Kidney epithelial cell (primary cell): ENCODE measurements at regions not wholly inside any gene's neighbourhood (a gene's known extent, or its start where the extent isn't known, plus 50 kb on each side); places are given as distances from the start of the nearest gene placed in this dataset.

Source experiments
- DNase-seq: peaks from one replicate; pipeline ENCODE4 v3.0.0-alpha.2; 2010; ENCODE audit warnings: low read depth
- H3K27me3 ChIP-seq: 2 replicates; pipeline ENCODE4 v1.6.0; 2011; ENCODE audit warnings: low read length; ENCODE audit not compliant: control insufficient read depth, insufficient read depth
- H3K36me3 ChIP-seq: 2 replicates; pipeline ENCODE4 v1.5.1; 2011; ENCODE audit warnings: low read length; ENCODE audit not compliant: control insufficient read depth, insufficient read depth
- H3K4me3 ChIP-seq: 2 replicates; pipeline ENCODE4 v1.5.1; 2011; ENCODE audit warnings: low read depth, mild to moderate bottlenecking, control low read depth, low read length
- CTCF ChIP-seq: IDR thresholded peaks from 2 replicates; pipeline ENCODE4 v1.5.1; 2011; ENCODE audit warnings: mild to moderate bottlenecking, moderate library complexity, low read length, control low read depth, inconsistent platforms; ENCODE audit not compliant: insufficient read depth, poor library complexity, severe bottlenecking

- DNase-seq = no peak
- Histone ChIP-seq H3K36me3 (no peaks in the 10 kb centered on the region), H3K27me3 (no peaks in the 10 kb centered on the region), H3K4me3 (no peak overlapping the region)
- no peak for TF ChIP-seq CTCF
Observed at GRCh38 chr11:121958323-121958970, 157.6 kb downstream of the BLID start.

GRCh38 chr11:121953122-121953521, 162.9 kb downstream of the BLID start:
- Histone ChIP-seq H3K27me3 (no peaks in the 10 kb centered on the region), H3K4me3 (no peak overlapping the region), H3K36me3 (no peaks in the 10 kb centered on the region)
- DNase-seq = no peak
- no peak for TF ChIP-seq CTCF

- no peak for TF ChIP-seq CTCF
- no peak overlapping the region for H3K4me3 ChIP-seq
- no peaks in the 10 kb centered on the region for H3K27me3 ChIP-seq
- DNase-seq = no peak
- no peaks in the 10 kb centered on the region for H3K36me3 ChIP-seq
Observed at GRCh38 chr11:121950160-121950559, 165.9 kb downstream of the BLID start.

- DNase-seq = no peak
- no peak for TF ChIP-seq CTCF
- no peaks in the 10 kb centered on the region for H3K27me3 ChIP-seq
Observed at GRCh38 chr11:121946514-121946913, 169.5 kb downstream of the BLID start.

DNA sequence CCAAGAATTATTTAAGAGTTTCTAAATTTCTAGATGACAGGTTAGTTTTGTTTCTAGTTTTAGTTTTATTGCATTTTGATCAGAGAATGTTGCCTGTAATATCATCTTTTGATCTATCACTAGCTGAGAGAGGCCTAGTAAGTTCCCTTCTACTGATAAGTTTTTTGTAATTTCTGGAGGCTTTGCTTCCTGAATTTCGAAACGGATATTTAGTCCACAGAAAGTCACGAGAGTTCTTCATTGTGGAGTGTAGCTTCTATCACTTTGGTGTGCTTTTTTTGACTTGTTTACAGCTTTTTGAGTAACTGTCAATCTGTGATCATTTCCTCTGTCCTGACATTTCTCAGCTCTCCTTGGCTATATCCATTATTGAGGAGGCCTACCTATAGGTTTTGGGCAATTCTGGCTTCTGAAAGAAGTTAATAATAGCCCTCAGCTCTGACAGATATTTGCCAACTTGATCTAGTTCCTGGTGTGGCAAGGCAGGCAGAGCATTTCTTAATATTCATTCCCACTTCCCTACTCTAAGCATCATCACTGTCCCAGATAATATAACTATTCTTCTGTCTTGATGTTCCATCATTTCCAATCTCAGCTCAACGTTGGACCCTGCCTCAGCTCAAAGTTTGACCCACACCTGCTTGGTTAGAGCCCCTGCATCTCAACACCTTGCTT, 171.3 kb downstream of the BLID start:
- no peak overlapping the region for H3K4me3 ChIP-seq
- no peak for DNase-seq
- H3K27me3 ChIP-seq = no peaks in the 10 kb centered on the region
- no peaks in the 10 kb centered on the region for H3K36me3 ChIP-seq
- no peak for TF ChIP-seq CTCF

More at GRCh38 chr11:121946514-121946913, 169.5 kb downstream of the BLID start:
- Histone ChIP-seq H3K4me3 (no peak overlapping the region), H3K36me3 (no peaks in the 10 kb centered on the region)
